GM18873 (cell line): ENCODE measurements at regions not wholly inside any gene's neighbourhood (a gene's known extent, or its start where the extent isn't known, plus 50 kb on each side); places are given as distances from the start of the nearest gene placed in this dataset.
"Not testable (repeated sequence)": the region's sequence is repeated elsewhere in the genome, so short reads cannot be mapped to it uniquely, and the experiment has no call there.

Experiments used
- ATAC-seq: cut with Tn5 transposase; IDR thresholded peaks from one replicate; pipeline ENCODE4 v1.9.1; 2021; ENCODE audit warnings: mild to moderate bottlenecking, moderate library complexity, moderate number of reproducible peaks; ENCODE audit not compliant: unreplicated experiment, low FRiP score

DNA sequence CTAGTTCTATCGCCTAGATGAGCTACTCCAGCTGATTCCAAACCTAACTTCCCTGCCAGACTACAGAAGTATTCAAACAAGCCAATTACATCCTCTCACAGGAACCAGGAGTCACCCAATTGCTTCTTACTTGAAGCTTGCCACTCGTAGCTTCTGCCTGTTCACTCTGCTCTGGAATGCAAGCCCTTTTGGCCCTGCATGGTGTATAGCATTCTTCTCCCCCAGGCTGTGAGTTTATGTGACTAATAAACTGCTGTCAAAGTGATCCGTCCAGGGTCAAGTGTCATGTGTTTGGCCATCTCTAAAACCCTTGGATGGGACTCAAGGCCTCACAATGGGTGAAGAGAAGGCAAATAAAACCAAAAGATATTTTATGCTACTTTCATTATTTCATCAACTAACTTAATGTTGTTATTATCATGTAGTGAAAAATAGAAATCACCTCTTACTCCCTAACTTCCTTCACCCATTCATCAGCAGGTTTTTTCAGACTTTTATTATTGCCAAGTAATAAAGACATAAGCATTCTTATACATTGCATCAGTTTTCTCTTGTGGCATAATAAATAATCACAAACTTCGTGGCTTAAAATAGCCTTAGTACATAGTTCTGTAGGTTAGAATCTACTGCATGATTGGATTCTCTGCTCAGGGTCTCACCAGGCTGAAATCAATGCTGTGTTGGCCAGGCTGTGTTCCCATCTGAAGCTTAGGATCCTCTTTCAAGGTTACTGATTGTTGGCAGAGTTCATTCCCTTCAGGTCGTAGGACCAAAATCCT lies 1981.7 kb upstream of the FLRT2 start:
- no peak for ATAC-seq

DNA sequence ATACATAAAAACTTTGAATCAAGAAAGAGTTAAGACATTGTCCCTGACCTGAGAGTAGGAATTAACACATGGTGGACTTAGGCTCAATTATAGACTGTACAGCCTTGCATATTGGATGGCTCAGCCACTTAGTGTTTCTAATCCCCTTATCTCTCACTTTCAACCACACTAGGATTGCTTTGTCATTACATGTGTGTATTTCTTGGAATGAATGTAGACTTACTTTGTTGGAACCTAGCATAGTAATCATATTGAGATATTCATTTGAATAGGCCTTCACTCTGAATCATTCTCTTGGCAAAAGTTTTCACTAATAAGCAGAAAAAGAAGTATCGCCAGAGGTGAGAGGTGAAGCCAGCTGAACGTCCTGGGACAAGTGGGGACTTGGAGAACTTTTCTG lies 1973.9 kb upstream of the FLRT2 start:
- ATAC-seq: no peak

- ATAC-seq: no peak
These were observed 1973.0 kb upstream of the FLRT2 start for GRCh38 chr14:83556746-83557453.

- no peak for ATAC-seq
These were observed 1971.0 kb upstream of the FLRT2 start for GRCh38 chr14:83558946-83559345.

- ATAC-seq: no peak
These were observed 1970.2 kb upstream of the FLRT2 start for GRCh38 chr14:83559721-83560120.

DNA sequence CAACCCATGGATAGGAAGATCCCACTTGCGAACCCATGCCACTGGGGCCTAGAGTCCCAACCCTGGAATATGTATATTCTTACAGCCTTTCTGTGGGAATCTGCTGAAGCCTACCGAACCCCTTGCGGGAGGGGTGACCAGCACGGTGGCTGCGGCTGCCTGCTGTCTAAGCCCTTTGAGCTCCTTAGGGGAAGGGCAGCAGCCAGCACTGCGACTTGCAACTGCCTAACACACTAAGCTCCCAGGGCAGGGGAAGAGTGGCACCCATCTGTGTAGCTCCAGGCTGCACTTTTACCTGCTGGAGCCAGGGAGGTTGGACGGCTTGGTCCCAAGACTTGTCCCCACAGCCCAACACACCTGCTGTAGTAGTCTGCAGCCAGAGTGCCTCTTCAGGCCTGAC lies 1968.7 kb upstream of the FLRT2 start:
- ATAC-seq: no peak

- no peak for ATAC-seq
These were observed 1963.4 kb upstream of the FLRT2 start for GRCh38 chr14:83566567-83566966.

DNA sequence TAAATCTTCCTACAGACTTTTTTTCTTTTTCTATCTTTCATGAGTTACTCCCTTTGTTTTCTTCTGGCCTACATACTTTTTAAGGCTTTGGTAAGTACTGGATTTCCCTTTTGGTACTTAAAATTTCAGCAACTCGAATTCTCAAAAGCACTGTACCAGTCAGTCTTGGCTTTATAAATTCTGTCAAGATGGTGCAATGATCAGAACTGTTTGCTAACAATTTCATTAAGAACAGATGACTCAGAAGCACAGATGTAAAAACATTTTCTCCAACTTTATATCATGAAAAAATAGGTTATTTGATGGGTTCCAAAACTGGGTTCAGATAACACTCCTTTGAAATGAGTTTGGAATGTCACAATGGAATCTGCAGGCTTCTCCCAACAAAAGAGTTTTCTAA lies 1961.8 kb upstream of the FLRT2 start:
- ATAC-seq: no peak

- ATAC-seq: no peak
These were observed 1954.6 kb upstream of the FLRT2 start for GRCh38 chr14:83575301-83575700.

DNA sequence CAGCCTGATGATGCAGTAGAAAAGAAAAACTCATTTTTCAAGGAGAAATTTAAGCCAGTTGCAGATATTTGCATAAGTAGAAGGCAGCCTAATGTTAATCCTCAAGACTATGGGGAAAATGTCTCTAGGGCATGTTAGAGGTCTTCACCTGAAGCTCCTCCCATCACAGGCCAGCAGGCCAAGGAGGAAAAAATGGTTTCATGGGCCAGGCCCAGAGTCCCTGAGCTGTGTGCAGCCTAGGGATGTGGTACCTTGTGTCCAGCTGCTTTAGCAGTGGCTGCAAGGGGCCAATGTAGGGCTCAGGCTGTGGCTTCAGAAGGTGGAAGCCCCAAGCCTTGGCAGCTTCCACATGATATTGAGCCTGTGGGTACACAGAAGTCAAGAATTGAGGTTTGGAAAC lies 1946.7 kb upstream of the FLRT2 start:
- ATAC-seq: no peak

- no peak for ATAC-seq
These were observed 1935.1 kb upstream of the FLRT2 start for GRCh38 chr14:83594874-83595273.

DNA sequence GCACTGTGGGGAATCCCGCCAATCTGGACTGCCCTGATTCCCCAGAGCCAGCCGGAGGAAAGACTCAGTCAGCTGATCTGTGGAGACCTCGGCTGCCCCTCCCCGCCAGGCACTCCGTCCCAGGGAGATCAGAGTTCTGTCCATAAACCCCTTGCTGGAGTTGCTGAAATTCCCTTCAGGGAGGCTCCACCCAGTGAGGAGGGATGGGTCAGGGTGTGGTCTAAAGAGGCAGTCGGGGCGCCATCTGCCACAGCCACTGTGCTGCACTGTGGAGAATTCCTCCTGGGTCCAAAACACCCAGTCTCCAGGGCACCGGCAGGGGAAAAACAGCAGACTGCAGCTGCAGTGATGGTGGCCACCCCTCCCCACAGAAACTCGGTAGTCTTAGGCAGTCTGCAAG lies 1922.3 kb upstream of the FLRT2 start:
- no peak for ATAC-seq

DNA sequence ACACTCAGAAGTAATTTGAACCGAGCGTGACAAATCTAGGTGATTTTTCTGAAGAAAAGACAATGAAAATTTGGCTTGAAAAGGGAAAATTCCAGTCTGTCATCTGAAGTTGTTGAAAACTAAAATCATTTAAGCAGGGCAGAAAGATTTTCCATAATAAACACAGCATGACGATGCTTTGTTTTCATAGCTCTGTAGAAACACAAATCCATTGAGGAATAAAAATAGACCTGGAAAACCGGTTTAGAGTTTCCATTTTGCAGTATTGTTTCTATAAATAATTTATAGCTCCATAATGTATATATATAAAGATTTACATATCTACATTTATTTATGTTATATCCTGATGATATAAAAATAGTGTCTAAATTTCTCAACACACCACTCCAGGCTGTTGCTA lies 1918.5 kb upstream of the FLRT2 start:
- no peak for ATAC-seq

DNA sequence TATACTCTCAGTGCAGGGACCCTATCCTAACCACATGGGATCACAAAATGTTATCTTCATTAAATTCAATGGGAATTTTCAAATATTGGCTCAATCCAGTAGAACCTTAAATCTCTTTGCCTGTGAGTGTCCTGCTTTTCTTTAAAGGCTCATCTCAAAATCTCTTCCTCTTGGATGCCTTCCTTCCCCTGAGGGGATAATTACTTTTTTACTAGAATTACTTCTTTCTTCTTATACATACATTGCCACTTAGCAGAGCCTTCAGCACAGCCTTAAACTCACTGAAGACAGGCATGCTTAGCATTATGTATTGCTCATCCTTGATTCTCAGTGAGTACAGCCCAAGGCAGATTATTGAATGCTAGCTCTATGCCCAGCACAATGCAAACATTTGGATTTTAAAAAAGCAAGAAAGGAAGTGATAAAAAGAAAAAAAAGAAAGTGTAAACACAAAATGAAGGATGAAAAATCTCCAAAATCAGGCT lies 1918.0 kb upstream of the FLRT2 start:
- ATAC-seq: no peak

- no peak for ATAC-seq
These were observed 1915.0 kb upstream of the FLRT2 start for GRCh38 chr14:83614956-83615355.

- no peak for ATAC-seq
These were observed 1905.4 kb upstream of the FLRT2 start for GRCh38 chr14:83624541-83624940.

- ATAC-seq: no peak
These were observed 1897.6 kb upstream of the FLRT2 start for GRCh38 chr14:83632375-83632774.

GRCh38 chr14:83638748-83639504 lies 1891.0 kb upstream of the FLRT2 start:
- no peak for ATAC-seq

- ATAC-seq: not testable (repeated sequence)
These were observed 1890.5 kb upstream of the FLRT2 start for GRCh38 chr14:83639505-83639875.

DNA sequence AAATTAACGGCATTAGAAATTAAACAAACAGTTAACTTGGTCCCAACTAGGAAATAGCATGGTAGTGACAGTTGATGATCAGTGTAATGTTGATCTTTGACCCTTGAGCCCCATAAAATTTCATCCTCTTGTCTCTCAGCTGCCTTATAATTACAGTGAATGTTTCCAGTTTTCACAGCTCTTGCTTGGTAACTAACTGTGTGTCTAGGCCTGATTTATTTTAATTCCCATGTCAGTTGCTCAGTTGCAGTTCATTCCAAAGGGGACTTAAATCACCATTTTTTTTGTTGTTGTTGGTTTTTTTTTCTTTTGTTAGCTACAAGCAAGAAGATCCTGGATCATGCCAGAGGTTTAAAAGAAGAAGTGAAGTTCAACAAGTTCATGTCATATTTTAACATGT lies 1883.7 kb upstream of the FLRT2 start:
- ATAC-seq: no peak

DNA sequence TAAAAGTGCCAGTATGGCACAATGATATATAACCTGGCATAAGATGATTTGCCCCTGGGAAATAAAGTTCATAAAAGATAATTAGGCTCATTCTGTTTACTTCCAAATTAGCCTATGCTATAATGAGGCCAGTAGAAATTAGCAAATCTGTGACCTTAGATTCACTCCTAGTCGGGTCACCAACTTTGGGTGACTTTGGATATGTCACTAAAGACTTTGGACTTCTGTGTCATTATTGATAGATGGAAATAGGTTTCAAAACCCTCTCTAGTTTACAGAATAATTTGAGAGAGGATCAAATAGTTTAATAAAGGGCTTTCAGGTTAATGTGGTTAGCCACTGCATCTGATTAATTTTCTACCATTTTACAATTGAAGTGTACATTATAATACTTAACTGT lies 1869.3 kb upstream of the FLRT2 start:
- ATAC-seq: no peak
